ENCODE measurements at regions not wholly inside any gene's neighbourhood (a gene's known extent, or its start where the extent isn't known, plus 50 kb on each side); places are given as distances from the start of the nearest gene placed in this dataset.
"Not testable (repeated sequence)": the region's sequence is repeated elsewhere in the genome, so short reads cannot be mapped to it uniquely, and the experiment has no call there.

DNA sequence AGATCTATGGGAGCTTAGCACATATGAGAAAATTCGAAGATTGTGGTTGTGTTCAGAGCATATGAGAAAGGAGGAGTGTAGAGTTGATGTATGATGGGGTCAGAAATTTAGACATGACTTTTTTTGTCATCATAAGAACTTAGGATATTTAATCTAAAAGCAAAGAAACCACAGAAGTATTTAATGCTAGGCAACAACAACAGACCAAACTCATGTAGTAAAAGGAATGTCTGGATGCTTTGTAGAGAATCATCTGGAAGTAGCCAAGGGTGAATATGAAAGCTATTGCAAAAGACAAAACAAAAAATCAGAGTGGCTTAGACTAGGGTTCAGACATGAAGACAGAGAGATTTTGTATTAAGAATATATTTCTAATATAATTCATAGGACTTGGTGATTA lies 190.3 kb downstream of the SLITRK1 start:
- no peak for DNase-seq
- H3K4me1 ChIP-seq (ENCODE audit: insufficient read depth, low read length) = no peaks in the 10 kb centered on the region
- POLR2A ChIA-PET (ENCODE audit: partially characterized antibody) = no interaction called here
- H3K27ac ChIP-seq (ENCODE audit: low read depth, low read length) = no peak overlapping the region
- Mint-ChIP-seq H3K27ac (no peak overlapping the region), H3K27me3 (no peaks in the 10 kb centered on the region), H3K4me3 (no peak overlapping the region), H3K36me3 (no peaks in the 10 kb centered on the region), H3K9me3 (peaks cover 0 to 6% (median 2%) of the 10 kb centered on the region in 8 donors), H3K4me1 (no peaks in the 10 kb centered on the region)
- no peaks in the 10 kb centered on the region for H3K27me3 ChIP-seq (ENCODE audit: insufficient read depth, low read length)
- H3K9me3 ChIP-seq (ENCODE audit: control insufficient read depth in 1 of 2, low read length in 2 of 2) = no peaks in the 10 kb centered on the region
- H3K36me3 ChIP-seq (ENCODE audit: insufficient read depth, low read length) = no peaks in the 10 kb centered on the region
- intact Hi-C loops (cut with micrococcal nuclease) = no loop called here
- no peak overlapping the region for H3K4me3 ChIP-seq (ENCODE audit: low read length in 2 of 2)
- CTCF ChIA-PET (ENCODE audit: partially characterized antibody) = no interaction called here

DNA sequence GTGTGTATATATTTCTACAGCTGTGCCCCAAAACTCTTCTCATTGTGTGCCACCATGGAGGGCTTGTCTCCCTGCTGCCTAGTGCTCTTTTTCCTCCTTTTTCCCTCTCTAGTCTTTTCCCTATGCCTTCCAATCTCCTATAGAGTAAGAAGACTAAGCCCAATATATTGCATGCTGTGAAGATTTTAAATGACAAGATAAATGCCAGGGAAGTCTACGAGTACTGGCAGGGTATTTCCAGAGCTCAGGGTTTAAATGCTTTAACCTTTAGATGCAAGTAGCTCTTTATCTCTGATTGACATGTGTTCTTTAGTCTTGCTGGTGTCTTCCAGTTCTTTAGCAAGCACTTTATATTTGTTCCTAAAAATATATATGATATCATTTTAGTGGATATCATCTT lies 200.7 kb downstream of the SLITRK1 start:
- no peak for DNase-seq
- no peaks in the 10 kb centered on the region for H3K4me1 ChIP-seq (ENCODE audit: insufficient read depth, low read length)
- Mint-ChIP-seq H3K9me3 (peaks cover 0 to 7% (median 2%) of the 10 kb centered on the region in 8 donors), H3K36me3 (no peaks in the 10 kb centered on the region), H3K27ac (no peak overlapping the region), H3K4me1 (no peaks in the 10 kb centered on the region), H3K27me3 (no peaks in the 10 kb centered on the region), H3K4me3 (no peak overlapping the region)
- H3K27me3 ChIP-seq (ENCODE audit: insufficient read depth, low read length) = no peaks in the 10 kb centered on the region
- no peak overlapping the region for H3K27ac ChIP-seq (ENCODE audit: low read depth, low read length)
- no peaks in the 10 kb centered on the region for H3K9me3 ChIP-seq (ENCODE audit: control insufficient read depth in 1 of 2, low read length in 2 of 2)
- POLR2A ChIA-PET (ENCODE audit: partially characterized antibody) = no interaction called here
- no peaks in the 10 kb centered on the region for H3K36me3 ChIP-seq (ENCODE audit: insufficient read depth, low read length)
- intact Hi-C loops (cut with micrococcal nuclease) = no loop called here
- CTCF ChIA-PET (ENCODE audit: partially characterized antibody) = no interaction called here
- no peak overlapping the region for H3K4me3 ChIP-seq (ENCODE audit: low read length in 2 of 2)

DNA sequence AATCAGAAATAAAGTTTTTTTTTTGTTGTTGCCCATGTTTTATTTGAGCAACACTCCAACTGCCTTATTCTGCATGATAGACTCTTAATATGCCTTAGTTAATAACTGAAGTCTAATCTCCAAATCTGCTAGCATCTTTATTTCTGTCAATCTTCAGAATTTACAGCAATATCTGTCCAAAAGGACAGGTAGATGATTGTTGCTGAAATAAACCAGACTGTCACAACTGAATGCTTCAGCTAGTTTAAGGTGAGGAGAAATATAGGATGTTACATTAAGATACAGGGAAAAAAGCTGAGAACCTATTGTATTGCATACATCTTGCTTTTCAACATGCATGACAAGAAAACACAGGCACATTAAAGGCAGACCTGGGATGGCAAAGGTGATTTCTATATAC lies 204.3 kb downstream of the SLITRK1 start:
- intact Hi-C loops (cut with micrococcal nuclease) = no loop called here
- Mint-ChIP-seq H3K27ac (no peak overlapping the region), H3K4me3 (no peak overlapping the region), H3K4me1 (no peaks in the 10 kb centered on the region), H3K36me3 (no peaks in the 10 kb centered on the region), H3K27me3 (no peaks in the 10 kb centered on the region), H3K9me3 (peaks cover 0 to 2% (median under 1%) of the 10 kb centered on the region in 8 donors)
- no peaks in the 10 kb centered on the region for H3K9me3 ChIP-seq (ENCODE audit: control insufficient read depth in 1 of 2, low read length in 2 of 2)
- no peak overlapping the region for H3K27ac ChIP-seq (ENCODE audit: low read depth, low read length)
- ChIA-PET CTCF (ENCODE audit: partially characterized antibody) (no interaction called here), POLR2A (ENCODE audit: partially characterized antibody) (no interaction called here)
- no peaks in the 10 kb centered on the region for H3K36me3 ChIP-seq (ENCODE audit: insufficient read depth, low read length)
- no peaks in the 10 kb centered on the region for H3K27me3 ChIP-seq (ENCODE audit: insufficient read depth, low read length)
- no peaks in the 10 kb centered on the region for H3K4me1 ChIP-seq (ENCODE audit: insufficient read depth, low read length)
- no peak overlapping the region for H3K4me3 ChIP-seq (ENCODE audit: low read length in 2 of 2)
- no peak for DNase-seq

DNA sequence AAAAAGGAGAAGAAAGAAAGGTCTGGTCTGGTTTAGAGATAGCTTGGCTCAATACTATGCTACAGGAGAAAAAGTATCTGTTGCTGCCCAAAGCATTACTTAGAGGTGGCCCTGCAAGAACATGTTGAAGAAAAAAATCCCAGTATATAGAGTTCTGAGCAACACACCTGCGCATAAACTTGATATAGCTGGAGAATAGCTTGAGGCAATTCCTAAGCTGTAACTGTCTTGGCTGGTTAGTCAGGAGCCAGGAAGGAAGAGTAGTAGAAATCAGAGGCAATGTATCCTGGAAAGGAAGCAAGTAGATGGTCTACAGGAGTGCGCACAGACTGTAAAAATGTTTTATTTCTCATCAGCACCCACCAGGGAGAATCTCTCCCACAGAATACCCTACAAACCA lies 209.7 kb downstream of the SLITRK1 start:
- Histone ChIP-seq H3K4me1 (ENCODE audit: insufficient read depth, low read length) (no peaks in the 10 kb centered on the region), H3K27ac (ENCODE audit: low read depth, low read length) (no peak overlapping the region), H3K36me3 (ENCODE audit: insufficient read depth, low read length) (no peaks in the 10 kb centered on the region), H3K9me3 (ENCODE audit: control insufficient read depth in 1 of 2, low read length in 2 of 2) (no peaks in the 10 kb centered on the region), H3K4me3 (ENCODE audit: low read length in 2 of 2) (no peak overlapping the region), H3K27me3 (ENCODE audit: insufficient read depth, low read length) (no peaks in the 10 kb centered on the region)
- CTCF ChIA-PET (ENCODE audit: partially characterized antibody) = no interaction called here
- intact Hi-C loops (cut with micrococcal nuclease) = no loop called here
- no peak for DNase-seq
- H3K27me3 Mint-ChIP-seq = no peaks in the 10 kb centered on the region
- H3K27ac Mint-ChIP-seq = no peak overlapping the region
- H3K4me3 Mint-ChIP-seq = no peak overlapping the region
- POLR2A ChIA-PET (ENCODE audit: partially characterized antibody) = no interaction called here
- peaks cover 0 to 8% (median 4%) of the 10 kb centered on the region in 8 donors for H3K9me3 Mint-ChIP-seq
- no peaks in the 10 kb centered on the region for H3K4me1 Mint-ChIP-seq
- no peaks in the 10 kb centered on the region for H3K36me3 Mint-ChIP-seq

DNA sequence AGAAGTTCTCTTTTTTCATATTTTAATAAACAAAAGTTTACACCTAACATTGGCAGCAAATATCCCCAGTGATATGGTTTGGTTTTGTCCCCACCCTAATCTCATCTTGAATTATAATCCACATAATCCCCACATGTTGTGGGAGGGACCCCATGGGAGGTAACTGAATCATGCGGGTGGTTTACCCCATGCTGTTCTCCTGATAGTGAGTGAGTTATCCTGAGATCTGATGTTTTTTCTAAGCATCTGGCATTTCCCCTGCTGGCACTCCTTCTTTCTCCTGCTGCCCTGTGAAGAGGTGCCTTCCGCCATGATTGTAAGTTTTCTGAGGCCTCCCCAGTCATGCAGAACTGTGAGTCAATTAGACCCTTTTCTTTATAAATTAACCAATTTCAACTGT lies 214.7 kb downstream of the SLITRK1 start:
- Mint-ChIP-seq H3K27ac (no peak overlapping the region), H3K4me3 (no peak overlapping the region), H3K4me1 (no peaks in the 10 kb centered on the region), H3K27me3 (no peaks in the 10 kb centered on the region), H3K9me3 (peaks cover 0 to 8% (median 4%) of the 10 kb centered on the region in 8 donors), H3K36me3 (no peaks in the 10 kb centered on the region)
- H3K27me3 ChIP-seq (ENCODE audit: insufficient read depth, low read length) = no peaks in the 10 kb centered on the region
- no peaks in the 10 kb centered on the region for H3K9me3 ChIP-seq (ENCODE audit: control insufficient read depth in 1 of 2, low read length in 2 of 2)
- no peaks in the 10 kb centered on the region for H3K4me1 ChIP-seq (ENCODE audit: insufficient read depth, low read length)
- CTCF ChIA-PET (ENCODE audit: partially characterized antibody) = no interaction called here
- H3K27ac ChIP-seq (ENCODE audit: low read depth, low read length) = no peak overlapping the region
- H3K4me3 ChIP-seq (ENCODE audit: low read length in 2 of 2) = no peak overlapping the region
- intact Hi-C loops (cut with micrococcal nuclease) = no loop called here
- DNase-seq = no peak
- no peaks in the 10 kb centered on the region for H3K36me3 ChIP-seq (ENCODE audit: insufficient read depth, low read length)
- POLR2A ChIA-PET (ENCODE audit: partially characterized antibody) = no interaction called here

DNA sequence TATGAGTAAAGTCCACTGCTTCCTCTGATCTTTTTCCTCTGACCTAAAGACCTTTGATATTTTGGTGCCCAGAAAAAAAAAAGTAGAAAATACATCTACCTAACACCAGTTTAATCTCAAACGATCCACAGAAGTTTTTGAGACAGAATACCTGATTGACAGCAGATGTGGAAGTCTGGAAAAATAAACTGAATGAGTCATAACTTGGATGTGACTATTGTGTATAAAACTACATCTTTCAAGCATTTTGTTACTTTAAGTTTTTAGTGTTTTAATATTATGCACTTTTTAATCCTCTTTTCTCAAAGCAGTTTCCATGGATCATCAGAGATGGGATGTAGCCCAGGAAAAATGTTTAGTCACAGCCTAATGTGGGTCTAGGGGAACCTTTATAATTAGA lies 216.1 kb downstream of the SLITRK1 start:
- intact Hi-C loops (cut with micrococcal nuclease) = no loop called here
- Mint-ChIP-seq H3K36me3 (no peaks in the 10 kb centered on the region), H3K4me3 (no peak overlapping the region), H3K27ac (no peak overlapping the region), H3K27me3 (no peaks in the 10 kb centered on the region), H3K4me1 (no peaks in the 10 kb centered on the region), H3K9me3 (peaks cover 0 to 8% (median 4%) of the 10 kb centered on the region in 8 donors)
- no peaks in the 10 kb centered on the region for H3K4me1 ChIP-seq (ENCODE audit: insufficient read depth, low read length)
- ChIA-PET POLR2A (ENCODE audit: partially characterized antibody) (no interaction called here), CTCF (ENCODE audit: partially characterized antibody) (no interaction called here)
- no peaks in the 10 kb centered on the region for H3K36me3 ChIP-seq (ENCODE audit: insufficient read depth, low read length)
- H3K4me3 ChIP-seq (ENCODE audit: low read length in 2 of 2) = no peak overlapping the region
- H3K27me3 ChIP-seq (ENCODE audit: insufficient read depth, low read length) = no peaks in the 10 kb centered on the region
- DNase-seq = no peak
- no peak overlapping the region for H3K27ac ChIP-seq (ENCODE audit: low read depth, low read length)
- no peaks in the 10 kb centered on the region for H3K9me3 ChIP-seq (ENCODE audit: control insufficient read depth in 1 of 2, low read length in 2 of 2)

DNA sequence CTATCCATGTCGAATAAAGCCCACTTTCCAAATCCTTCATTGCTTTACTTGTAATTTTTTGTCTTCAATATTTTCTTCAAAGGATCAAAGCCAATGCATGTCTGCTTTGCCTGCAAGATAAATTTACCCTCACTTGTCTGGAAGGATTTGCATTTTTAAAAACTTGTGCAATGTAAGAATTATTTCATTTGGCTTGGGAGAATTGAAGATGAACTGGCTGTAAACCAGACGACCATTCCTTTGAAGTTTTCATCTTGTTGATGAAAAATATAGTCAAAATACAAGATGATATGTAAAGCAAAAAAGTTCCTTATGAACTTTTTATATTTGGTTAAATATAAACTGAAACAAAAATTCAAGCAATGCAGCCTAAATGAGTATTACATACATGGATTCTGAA lies 225.0 kb downstream of the SLITRK1 start:
- Histone ChIP-seq H3K27ac (ENCODE audit: low read depth, low read length) (no peak overlapping the region), H3K9me3 (ENCODE audit: control insufficient read depth in 1 of 2, low read length in 2 of 2) (no peaks in the 10 kb centered on the region), H3K36me3 (ENCODE audit: insufficient read depth, low read length) (no peaks in the 10 kb centered on the region), H3K4me1 (ENCODE audit: insufficient read depth, low read length) (no peaks in the 10 kb centered on the region), H3K27me3 (ENCODE audit: insufficient read depth, low read length) (no peaks in the 10 kb centered on the region), H3K4me3 (ENCODE audit: low read length in 2 of 2) (no peak overlapping the region)
- Mint-ChIP-seq H3K36me3 (no peaks in the 10 kb centered on the region), H3K4me3 (no peak overlapping the region), H3K4me1 (no peaks in the 10 kb centered on the region), H3K9me3 (peaks cover 0 to 3% (median under 1%) of the 10 kb centered on the region in 8 donors), H3K27me3 (no peaks in the 10 kb centered on the region), H3K27ac (no peak overlapping the region)
- POLR2A ChIA-PET (ENCODE audit: partially characterized antibody) = no interaction called here
- CTCF ChIA-PET (ENCODE audit: partially characterized antibody) = no interaction called here
- intact Hi-C loops (cut with micrococcal nuclease) = no loop called here
- no peak for DNase-seq

DNA sequence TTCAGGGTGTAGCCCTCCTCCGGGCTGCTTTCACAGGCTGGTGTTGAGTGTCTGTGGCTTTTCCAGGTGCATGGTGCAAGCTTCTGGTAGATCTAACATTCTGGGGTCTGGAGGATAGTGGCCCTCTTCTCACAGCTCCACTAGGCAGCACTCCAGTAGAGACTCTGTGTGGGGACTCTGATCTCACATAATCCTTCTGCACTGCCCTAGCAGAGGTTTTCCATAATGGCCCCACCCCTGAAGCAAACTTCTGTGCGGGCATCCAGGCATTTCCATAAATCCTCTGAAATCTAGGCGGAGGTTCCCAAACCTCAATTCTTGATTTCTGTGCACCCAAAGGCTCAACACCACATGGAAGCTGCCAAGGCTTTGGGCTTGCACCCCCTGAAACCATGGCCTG lies 239.7 kb downstream of the SLITRK1 start:
- H3K27me3 ChIP-seq (ENCODE audit: insufficient read depth, low read length); H3K36me3 ChIP-seq (ENCODE audit: insufficient read depth, low read length); H3K27me3 Mint-ChIP-seq; H3K4me1 Mint-ChIP-seq; H3K4me3 Mint-ChIP-seq; H3K27ac ChIP-seq (ENCODE audit: low read depth, low read length); CTCF ChIA-PET (ENCODE audit: partially characterized antibody); H3K9me3 ChIP-seq (ENCODE audit: control insufficient read depth in 1 of 2, low read length in 2 of 2); DNase-seq; H3K4me1 ChIP-seq (ENCODE audit: insufficient read depth, low read length); intact Hi-C loops (cut with micrococcal nuclease); POLR2A ChIA-PET (ENCODE audit: partially characterized antibody); H3K27ac Mint-ChIP-seq; H3K4me3 ChIP-seq (ENCODE audit: low read length in 2 of 2); H3K36me3 Mint-ChIP-seq: not testable (repeated sequence)
- H3K9me3 Mint-ChIP-seq = peaks cover 2 to 18% (median 9%) of the 10 kb centered on the region in 8 donors

Data from CD4-positive, alpha-beta memory T cell (primary cell).